ENCODE measurements at regions not wholly inside any gene's neighbourhood (a gene's known extent, or its start where the extent isn't known, plus 50 kb on each side); places are given as distances from the start of the nearest gene placed in this dataset.

DNA sequence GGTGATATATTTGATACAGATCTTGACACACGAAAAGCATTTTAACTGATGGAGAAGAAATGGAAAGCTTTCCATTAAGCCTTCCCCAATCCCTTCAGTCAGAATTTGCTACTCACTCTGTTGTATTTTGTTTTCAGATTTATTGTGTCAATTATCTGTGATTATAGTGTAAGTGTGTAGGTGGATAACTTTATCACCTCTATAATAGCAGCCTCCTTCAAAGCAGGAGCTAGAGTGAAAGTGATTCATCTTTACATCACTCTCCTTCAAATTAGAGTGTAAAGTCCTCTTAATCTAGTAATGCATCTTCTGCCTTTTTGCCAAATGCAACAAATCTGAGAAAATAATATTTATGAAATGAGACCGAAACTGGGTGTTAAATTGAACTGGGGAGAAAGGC lies 459.7 kb upstream of the ZP4 start:
- WGBS (ENCODE audit: insufficient coverage), result no CpG with 5 or more reads among the region's 2 CpGs
- Mint-ChIP-seq H3K27me3 (no peaks in the 10 kb centered on the region), H3K27ac (no peak overlapping the region), H3K9me3 (ENCODE audit: insufficient read depth) (no peaks in the 10 kb centered on the region), H3K4me3 (no peak overlapping the region), H3K4me1 (no peaks in the 10 kb centered on the region)
- ATAC-seq (ENCODE audit: low read depth) (no peak), DNase-seq (no peak)
- H4K20me1 ChIP-seq (ENCODE audit: control insufficient read depth, insufficient read depth, low read length, poor library complexity, severe bottlenecking), result no peaks in the 10 kb centered on the region
- H3K36me3 ChIP-seq (replicated peaks in 1 of 2; ENCODE audit: control extremely low read depth in 1 of 2, control insufficient read depth in 1 of 2, extremely low read depth in 1 of 2, insufficient read depth in 2 of 2, low read length in 1 of 2), result no peaks in the 10 kb centered on the region
- H3K27ac ChIP-seq (ENCODE audit: low read length in 2 of 2), result no peak overlapping the region
- ChIA-PET POLR2A (no interaction called here), CTCF (no interaction called here)
- H3K4me1 ChIP-seq (ENCODE audit: control insufficient read depth in 2 of 2, insufficient read depth in 2 of 2, low read length in 2 of 2), result no peaks in the 10 kb centered on the region
- H3K4me2 ChIP-seq (replicated peaks; ENCODE audit: low read depth, low read length, poor library complexity, severe bottlenecking), result no peak overlapping the region
- no peak overlapping the region for H3K9ac ChIP-seq (ENCODE audit: low read length)
- H3K9me3 ChIP-seq (ENCODE audit: control extremely low read depth in 1 of 3, control insufficient read depth in 2 of 3, insufficient read depth in 1 of 3, low read length in 2 of 3), result no peaks in the 10 kb centered on the region
- no peak overlapping the region for H3K4me3 ChIP-seq (ENCODE audit: control extremely low read depth in 1 of 5, extremely low read depth in 1 of 5, insufficient read depth in 1 of 5, low read depth in 2 of 5, low read length in 4 of 5)
- H3K27me3 ChIP-seq (replicated peaks in 1 of 4; ENCODE audit: control extremely low read depth in 1 of 4, control insufficient read depth in 3 of 4, insufficient read depth in 4 of 4, low read length in 3 of 4), result no peaks in the 10 kb centered on the region
- H3K79me2 ChIP-seq (ENCODE audit: control insufficient read depth, insufficient read depth, low read length), result no peaks in the 10 kb centered on the region
- no peak for TF ChIP-seq EZH2 (IDR thresholded peaks at IDR 0.05; ENCODE audit: borderline replicate concordance, insufficient read depth, low read depth, low read length, poor library complexity, severe bottlenecking)
- TF ChIP-seq, protein P1, sequence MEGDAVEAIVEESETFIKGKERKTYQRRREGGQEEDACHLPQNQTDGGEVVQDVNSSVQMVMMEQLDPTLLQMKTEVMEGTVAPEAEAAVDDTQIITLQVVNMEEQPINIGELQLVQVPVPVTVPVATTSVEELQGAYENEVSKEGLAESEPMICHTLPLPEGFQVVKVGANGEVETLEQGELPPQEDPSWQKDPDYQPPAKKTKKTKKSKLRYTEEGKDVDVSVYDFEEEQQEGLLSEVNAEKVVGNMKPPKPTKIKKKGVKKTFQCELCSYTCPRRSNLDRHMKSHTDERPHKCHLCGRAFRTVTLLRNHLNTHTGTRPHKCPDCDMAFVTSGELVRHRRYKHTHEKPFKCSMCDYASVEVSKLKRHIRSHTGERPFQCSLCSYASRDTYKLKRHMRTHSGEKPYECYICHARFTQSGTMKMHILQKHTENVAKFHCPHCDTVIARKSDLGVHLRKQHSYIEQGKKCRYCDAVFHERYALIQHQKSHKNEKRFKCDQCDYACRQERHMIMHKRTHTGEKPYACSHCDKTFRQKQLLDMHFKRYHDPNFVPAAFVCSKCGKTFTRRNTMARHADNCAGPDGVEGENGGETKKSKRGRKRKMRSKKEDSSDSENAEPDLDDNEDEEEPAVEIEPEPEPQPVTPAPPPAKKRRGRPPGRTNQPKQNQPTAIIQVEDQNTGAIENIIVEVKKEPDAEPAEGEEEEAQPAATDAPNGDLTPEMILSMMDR (IDR thresholded peaks at IDR 0.05), result no peak
- H2AFZ ChIP-seq (ENCODE audit: insufficient read depth, low read depth, low read length, poor library complexity, severe bottlenecking), result no peak overlapping the region
- intact Hi-C loops (cut with micrococcal nuclease), result no loop called here

DNA sequence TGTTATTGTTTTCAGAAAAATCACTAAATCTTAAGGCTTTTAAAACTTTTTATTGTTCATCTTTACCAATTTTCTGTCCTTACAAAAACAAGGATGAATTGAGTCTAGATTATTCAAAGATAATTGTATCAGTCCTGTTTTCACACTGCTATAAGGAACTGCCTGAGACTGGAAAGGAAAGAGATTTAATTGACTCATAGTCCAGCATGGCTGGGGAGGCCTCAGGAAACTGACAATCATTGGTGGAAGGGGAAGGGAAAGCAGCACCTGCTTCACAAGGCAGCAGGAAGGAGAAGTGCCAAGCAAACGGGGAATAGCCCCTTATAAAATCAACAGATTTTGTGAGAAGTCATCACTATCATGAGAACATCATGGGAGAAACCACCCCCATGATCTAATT lies 455.6 kb upstream of the ZP4 start:
- H3K27ac Mint-ChIP-seq, result no peak overlapping the region
- H3K27me3 ChIP-seq (replicated peaks in 1 of 4; ENCODE audit: control extremely low read depth in 1 of 4, control insufficient read depth in 3 of 4, insufficient read depth in 4 of 4, low read length in 3 of 4), result no peaks in the 10 kb centered on the region
- H3K9ac ChIP-seq (ENCODE audit: low read length), result no peak overlapping the region
- H3K4me2 ChIP-seq (replicated peaks; ENCODE audit: low read depth, low read length, poor library complexity, severe bottlenecking), result no peak overlapping the region
- no peak overlapping the region for H2AFZ ChIP-seq (ENCODE audit: insufficient read depth, low read depth, low read length, poor library complexity, severe bottlenecking)
- H3K9me3 ChIP-seq (ENCODE audit: control extremely low read depth in 1 of 3, control insufficient read depth in 2 of 3, insufficient read depth in 1 of 3, low read length in 2 of 3), result no peaks in the 10 kb centered on the region
- H3K4me3 Mint-ChIP-seq, result no peak overlapping the region
- H4K20me1 ChIP-seq (ENCODE audit: control insufficient read depth, insufficient read depth, low read length, poor library complexity, severe bottlenecking), result no peaks in the 10 kb centered on the region
- no peak for TF ChIP-seq EZH2 (IDR thresholded peaks at IDR 0.05; ENCODE audit: borderline replicate concordance, insufficient read depth, low read depth, low read length, poor library complexity, severe bottlenecking)
- TF ChIP-seq, protein P1 (IDR thresholded peaks at IDR 0.05), result no peak
- WGBS (ENCODE audit: insufficient coverage), result no CpG with 5 or more reads among the region's 1 CpG
- H3K4me3 ChIP-seq (ENCODE audit: control extremely low read depth in 1 of 5, extremely low read depth in 1 of 5, insufficient read depth in 1 of 5, low read depth in 2 of 5, low read length in 4 of 5), result no peak overlapping the region
- H3K36me3 ChIP-seq (replicated peaks in 1 of 2; ENCODE audit: control extremely low read depth in 1 of 2, control insufficient read depth in 1 of 2, extremely low read depth in 1 of 2, insufficient read depth in 2 of 2, low read length in 1 of 2), result no peaks in the 10 kb centered on the region
- no peaks in the 10 kb centered on the region for H3K4me1 Mint-ChIP-seq
- H3K79me2 ChIP-seq (ENCODE audit: control insufficient read depth, insufficient read depth, low read length), result no peaks in the 10 kb centered on the region
- ATAC-seq (ENCODE audit: low read depth) (no peak), DNase-seq (no peak)
- no peaks in the 10 kb centered on the region for H3K9me3 Mint-ChIP-seq (ENCODE audit: insufficient read depth)
- ChIA-PET CTCF (no interaction called here), POLR2A (no interaction called here)
- no peak overlapping the region for H3K27ac ChIP-seq (ENCODE audit: low read length in 2 of 2)
- intact Hi-C loops (cut with micrococcal nuclease), result no loop called here
- no peaks in the 10 kb centered on the region for H3K4me1 ChIP-seq (ENCODE audit: control insufficient read depth in 2 of 2, insufficient read depth in 2 of 2, low read length in 2 of 2)
- no peaks in the 10 kb centered on the region for H3K27me3 Mint-ChIP-seq

Data from B cell (primary cell).